Upper lobe of left lung (tissue), 6 donors: ENCODE measurements at regions not wholly inside any gene's neighbourhood (a gene's known extent, or its start where the extent isn't known, plus 50 kb on each side); places are given as distances from the start of the nearest gene placed in this dataset.

Source experiments
- ATAC-seq, 2 donors: fragments of 200-7000 bp; cut with Tn5 transposase; one replicate each; pipeline ENCODE4 v1.9.1; 2022; ENCODE audit warnings: mild to moderate bottlenecking in 2 of 2, moderate library complexity in 2 of 2; ENCODE audit not compliant: low FRiP score in 2 of 2
- DNase-seq, 2 donors: peaks; one replicate each; pipeline ENCODE4 v3.0.0-alpha.2; 2019 to 2020
- H3K27ac ChIP-seq, 4 donors: fragments of 200-600 bp; sonication (generic); one replicate each; pipeline ENCODE4 v1.5.1; 2016 to 2019
- H3K27me3 ChIP-seq, 4 donors: fragments of 200-600 bp; sonication (generic); one replicate each; pipeline ENCODE4 v1.5.1; 2017 to 2019
- H3K36me3 ChIP-seq, 4 donors: fragments of 200-600 bp; sonication (generic); one replicate each; pipeline ENCODE4 v1.5.1; 2016 to 2019
- H3K4me1 ChIP-seq, 4 donors: fragments of 200-600 bp; sonication (generic); one replicate each; pipeline ENCODE4 v1.5.1; 2018 to 2019
- H3K4me3 ChIP-seq, 4 donors: fragments of 200-600 bp; sonication (generic); one replicate each; pipeline ENCODE4 v1.5.1; 2017 to 2019; ENCODE audit warnings: mild to moderate bottlenecking in 2 of 4, moderate library complexity in 1 of 4
- H3K9me3 ChIP-seq, 4 donors: fragments of 200-600 bp; sonication (generic); one replicate each; pipeline ENCODE4 v1.5.1; 2018 to 2019
- EP300 ChIP-seq, 4 donors: sonication (generic); formaldehyde crosslinking; IDR thresholded peaks; one replicate each; pipeline ENCODE4 v1.5.1; 2017; ENCODE audit warnings: antibody characterized with exemption in 4 of 4, control low read depth in 2 of 4
- POLR2A ChIP-seq, 4 donors: fragments of 450-650 bp; IDR thresholded peaks; one replicate each; pipeline ENCODE4 v1.5.1; 2016 to 2017; ENCODE audit warnings: antibody characterized with exemption in 4 of 4, mild to moderate bottlenecking in 2 of 4
- POLR2AphosphoS5 ChIP-seq, 2 donors: sonication (generic); formaldehyde crosslinking; IDR thresholded peaks; one replicate each; pipeline ENCODE4 v1.5.1; 2017; ENCODE audit warnings: antibody characterized with exemption in 2 of 2
- WGBS, 2 donors: methylation state at CpG; one replicate each; pipeline ENCODE4 v1.1.5; 2017 to 2018; 5-methylcytosine and 5-hydroxymethylcytosine counted together
- TF ChIP-seq, protein P1 (sequence below), 6 experiments: fragments of 450-650 bp in 4 of 6; fragments of 200-600 bp in 2 of 6; sonication (generic) in 2 of 6; IDR thresholded peaks; one replicate each; pipeline ENCODE4 v1.5.1; 2016 to 2019; ENCODE audit warnings: antibody characterized with exemption in 6 of 6
- donor health status: DM: no; HTN: no; CAD: no; lungs with moderate emphysema.
- donor health status: DM: no; HTN: yes; CAD: no; lungs with severe emphysema.

DNA sequence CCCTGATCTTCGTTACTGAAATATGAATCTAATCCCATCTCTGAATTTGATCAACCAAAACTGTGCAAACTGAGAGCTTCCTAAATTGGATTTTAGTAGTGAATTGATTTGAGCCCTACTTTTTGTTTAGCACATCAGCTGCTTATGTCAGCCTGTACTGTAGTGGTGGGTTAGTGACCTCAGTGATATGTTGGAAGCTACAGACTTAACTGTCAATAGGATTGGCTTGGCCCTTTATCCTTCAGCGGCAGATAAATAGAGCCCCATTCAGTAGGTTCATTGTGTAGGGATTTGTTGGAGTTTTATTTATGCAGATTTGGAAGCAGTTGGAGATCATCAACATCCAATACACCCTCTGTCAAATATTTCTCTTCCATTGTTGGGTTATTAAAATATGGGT, 409.7 kb downstream of the SOX2 start:
- Histone ChIP-seq H3K4me3 (no peak overlapping the region), H3K36me3 (no peaks in the 10 kb centered on the region), H3K27me3 (no peaks in the 10 kb centered on the region), H3K9me3 (no peaks in the 10 kb centered on the region), H3K27ac (no peak overlapping the region), H3K4me1 (no peaks in the 10 kb centered on the region)
- no peak for TF ChIP-seq POLR2AphosphoS5 (IDR thresholded peaks at IDR 0.05)
- DNase-seq (no peak), ATAC-seq (no peak)
- 51 to 70% methylated on average over 2 of the region's 2 CpGs for WGBS, 2 donors

DNA sequence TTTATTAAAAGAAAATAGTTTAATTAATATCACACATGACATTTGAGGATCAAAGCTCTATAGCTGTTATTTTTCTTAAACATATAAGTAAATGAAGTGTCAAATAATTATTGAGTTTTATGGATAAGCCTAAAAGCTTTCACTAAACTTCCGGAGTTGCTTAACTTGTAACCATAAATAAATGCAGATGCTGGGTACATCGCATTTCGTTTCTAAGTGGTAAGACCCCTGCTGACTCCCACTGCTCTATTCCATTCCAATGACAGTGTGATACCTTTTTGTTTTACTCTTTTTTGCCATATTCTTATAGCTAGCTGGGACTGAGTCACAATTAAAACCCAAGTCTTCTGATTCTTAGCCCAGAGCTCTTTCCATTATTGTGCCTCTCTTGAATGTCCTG, 411.1 kb downstream of the SOX2 start:
- no peak overlapping the region for H3K4me3 ChIP-seq
- no peaks in the 10 kb centered on the region for H3K27me3 ChIP-seq
- H3K9me3 ChIP-seq = no peaks in the 10 kb centered on the region
- H3K36me3 ChIP-seq = no peaks in the 10 kb centered on the region
- H3K4me1 ChIP-seq = no peaks in the 10 kb centered on the region
- TF ChIP-seq, protein P1, sequence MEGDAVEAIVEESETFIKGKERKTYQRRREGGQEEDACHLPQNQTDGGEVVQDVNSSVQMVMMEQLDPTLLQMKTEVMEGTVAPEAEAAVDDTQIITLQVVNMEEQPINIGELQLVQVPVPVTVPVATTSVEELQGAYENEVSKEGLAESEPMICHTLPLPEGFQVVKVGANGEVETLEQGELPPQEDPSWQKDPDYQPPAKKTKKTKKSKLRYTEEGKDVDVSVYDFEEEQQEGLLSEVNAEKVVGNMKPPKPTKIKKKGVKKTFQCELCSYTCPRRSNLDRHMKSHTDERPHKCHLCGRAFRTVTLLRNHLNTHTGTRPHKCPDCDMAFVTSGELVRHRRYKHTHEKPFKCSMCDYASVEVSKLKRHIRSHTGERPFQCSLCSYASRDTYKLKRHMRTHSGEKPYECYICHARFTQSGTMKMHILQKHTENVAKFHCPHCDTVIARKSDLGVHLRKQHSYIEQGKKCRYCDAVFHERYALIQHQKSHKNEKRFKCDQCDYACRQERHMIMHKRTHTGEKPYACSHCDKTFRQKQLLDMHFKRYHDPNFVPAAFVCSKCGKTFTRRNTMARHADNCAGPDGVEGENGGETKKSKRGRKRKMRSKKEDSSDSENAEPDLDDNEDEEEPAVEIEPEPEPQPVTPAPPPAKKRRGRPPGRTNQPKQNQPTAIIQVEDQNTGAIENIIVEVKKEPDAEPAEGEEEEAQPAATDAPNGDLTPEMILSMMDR (IDR thresholded peaks at IDR 0.05) = no peak
- TF ChIP-seq POLR2A (IDR thresholded peaks at IDR 0.05) (no peak), POLR2AphosphoS5 (IDR thresholded peaks at IDR 0.05) (no peak), EP300 (IDR thresholded peaks at IDR 0.05) (no peak)
- 60 to 73% methylated on average over 3 of the region's 3 CpGs for WGBS, 2 donors
- ATAC-seq (no peak), DNase-seq (no peak)
- H3K27ac ChIP-seq = no peak overlapping the region

DNA sequence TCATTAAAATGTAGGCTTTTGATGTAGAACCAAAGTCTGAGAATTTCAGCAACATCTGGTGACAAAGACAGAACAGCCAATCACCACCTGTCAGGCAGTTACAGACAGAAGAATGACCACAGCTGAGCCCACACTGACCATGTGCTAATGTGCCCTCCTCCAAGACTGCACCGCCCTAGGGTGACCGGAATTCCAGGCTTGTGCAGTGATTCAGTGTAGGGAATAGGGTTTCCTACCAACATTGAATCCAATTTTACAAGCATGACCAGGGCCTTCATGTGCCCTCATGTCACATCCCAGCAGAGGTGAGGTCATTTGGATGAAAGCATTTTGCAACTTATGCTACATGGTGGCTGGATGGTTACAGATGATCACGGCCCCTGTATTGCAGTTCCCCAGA, 412.5 kb downstream of the SOX2 start:
- H3K27ac ChIP-seq = no peak overlapping the region
- 86 to 90% methylated on average over 3 of the region's 3 CpGs for WGBS, 2 donors
- H3K4me1 ChIP-seq = no peaks in the 10 kb centered on the region
- DNase-seq (no peak), ATAC-seq (no peak)
- no peaks in the 10 kb centered on the region for H3K27me3 ChIP-seq
- no peaks in the 10 kb centered on the region for H3K36me3 ChIP-seq
- H3K9me3 ChIP-seq = no peaks in the 10 kb centered on the region
- TF ChIP-seq, protein P1 (IDR thresholded peaks at IDR 0.05) = no peak
- TF ChIP-seq EP300 (IDR thresholded peaks at IDR 0.05) = no peak
- TF ChIP-seq POLR2A (IDR thresholded peaks at IDR 0.05) = no peak
- no peak for TF ChIP-seq POLR2AphosphoS5 (IDR thresholded peaks at IDR 0.05)
- H3K4me3 ChIP-seq = no peak overlapping the region

- no peaks in the 10 kb centered on the region for H3K9me3 ChIP-seq
- H3K27me3 ChIP-seq = no peaks in the 10 kb centered on the region
- no peak overlapping the region for H3K4me3 ChIP-seq
- DNase-seq (no peak), ATAC-seq (no peak)
- 86 to 90% methylated on average over 1 of the region's 1 CpG for WGBS, 2 donors
- H3K36me3 ChIP-seq = no peaks in the 10 kb centered on the region
- no peaks in the 10 kb centered on the region for H3K4me1 ChIP-seq
- TF ChIP-seq POLR2AphosphoS5 (IDR thresholded peaks at IDR 0.05) (no peak), EP300 (IDR thresholded peaks at IDR 0.05) (no peak)
- TF ChIP-seq, protein P1 (IDR thresholded peaks at IDR 0.05) = no peak
- H3K27ac ChIP-seq = no peak overlapping the region
These were observed 413.0 kb downstream of the SOX2 start for GRCh38 chr3:182124716-182125115.

DNA sequence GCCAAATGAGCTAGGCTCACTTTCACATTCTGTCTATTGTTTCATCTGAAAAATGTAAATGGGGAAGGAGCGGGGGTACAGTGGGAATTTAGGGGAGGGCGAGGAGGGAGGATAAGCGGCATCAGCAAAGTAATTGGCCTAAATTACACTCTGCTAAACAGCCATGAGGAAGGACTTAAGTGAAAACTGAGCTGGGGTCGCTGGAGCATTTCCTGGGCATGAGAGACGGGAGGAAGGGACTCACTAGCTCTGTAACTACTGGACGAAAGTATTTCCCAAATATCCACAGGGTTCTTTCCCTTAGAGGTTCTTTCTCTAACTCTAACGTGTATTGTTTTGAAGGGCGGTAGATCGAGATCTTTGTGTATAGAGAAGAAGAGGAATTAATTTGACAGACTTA, 418.0 kb downstream of the SOX2 start:
- ATAC-seq = no peak
- DNase-seq = no peak
- no peaks in the 10 kb centered on the region for H3K27me3 ChIP-seq
- 73 to 76% methylated on average over 9 of the region's 9 CpGs for WGBS, 2 donors
- no peak overlapping the region for H3K4me3 ChIP-seq
- no peaks in the 10 kb centered on the region for H3K4me1 ChIP-seq
- no peak overlapping the region for H3K27ac ChIP-seq
- H3K36me3 ChIP-seq = no peaks in the 10 kb centered on the region
- TF ChIP-seq, protein P1 (IDR thresholded peaks at IDR 0.05) = no peak
- TF ChIP-seq EP300 (IDR thresholded peaks at IDR 0.05) (no peak), POLR2A (IDR thresholded peaks at IDR 0.05) (no peak), POLR2AphosphoS5 (IDR thresholded peaks at IDR 0.05) (no peak)
- no peaks in the 10 kb centered on the region for H3K9me3 ChIP-seq
